ENCODE measurements at regions not wholly inside any gene's neighbourhood (a gene's known extent, or its start where the extent isn't known, plus 50 kb on each side); places are given as distances from the start of the nearest gene placed in this dataset.

- TF ChIP-seq CTCF (IDR thresholded peaks at IDR 0.05): no peak
- no peak for TF ChIP-seq POLR2A (IDR thresholded peaks at IDR 0.05)
These were observed 94.7 kb upstream of the L3MBTL4 start for GRCh38 chr18:6509417-6509816.
